PC-9 (cell line): ENCODE measurements at regions not wholly inside any gene's neighbourhood (a gene's known extent, or its start where the extent isn't known, plus 50 kb on each side); places are given as distances from the start of the nearest gene placed in this dataset.
"Not testable (repeated sequence)": the region's sequence is repeated elsewhere in the genome, so short reads cannot be mapped to it uniquely, and the experiment has no call there.

Experiments used
- EZH2 ChIP-seq: fragments of 200-600 bp; sonication (generic); IDR thresholded peaks from 2 replicates; pipeline ENCODE4 v1.8.0; 2017; ENCODE audit warnings: antibody characterized with exemption, low read depth
- TF ChIP-seq, protein P1 (sequence below): fragments of 200-600 bp; sonication (generic); conservative IDR thresholded peaks from 2 replicates; pipeline ENCODE4 v1.6.1; 2017; ENCODE audit warnings: mixed run types, antibody characterized with exemption, mild to moderate bottlenecking, moderate library complexity

DNA sequence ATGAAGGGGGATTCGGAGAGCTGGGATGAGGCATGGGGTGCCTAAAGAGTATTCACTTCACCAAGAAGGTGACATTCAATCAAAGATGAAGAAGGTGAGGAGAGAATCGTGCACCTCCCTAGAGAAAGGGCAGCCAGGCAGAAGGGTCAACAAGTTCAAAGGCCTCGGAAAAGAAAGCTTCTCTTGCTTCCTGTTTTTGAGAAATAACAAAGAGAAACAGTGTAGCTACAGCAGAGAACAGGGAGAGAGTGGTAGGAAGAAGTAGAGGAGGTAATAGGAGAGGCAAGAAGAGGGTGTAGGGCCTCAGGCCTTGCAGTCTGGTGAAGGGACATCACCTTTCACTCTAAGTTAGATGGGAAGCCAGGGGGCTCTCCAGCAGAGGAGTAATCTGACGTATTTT lies 97.0 kb upstream of the SEC22B start:
- not testable (repeated sequence) for TF ChIP-seq EZH2
- TF ChIP-seq, protein P1, sequence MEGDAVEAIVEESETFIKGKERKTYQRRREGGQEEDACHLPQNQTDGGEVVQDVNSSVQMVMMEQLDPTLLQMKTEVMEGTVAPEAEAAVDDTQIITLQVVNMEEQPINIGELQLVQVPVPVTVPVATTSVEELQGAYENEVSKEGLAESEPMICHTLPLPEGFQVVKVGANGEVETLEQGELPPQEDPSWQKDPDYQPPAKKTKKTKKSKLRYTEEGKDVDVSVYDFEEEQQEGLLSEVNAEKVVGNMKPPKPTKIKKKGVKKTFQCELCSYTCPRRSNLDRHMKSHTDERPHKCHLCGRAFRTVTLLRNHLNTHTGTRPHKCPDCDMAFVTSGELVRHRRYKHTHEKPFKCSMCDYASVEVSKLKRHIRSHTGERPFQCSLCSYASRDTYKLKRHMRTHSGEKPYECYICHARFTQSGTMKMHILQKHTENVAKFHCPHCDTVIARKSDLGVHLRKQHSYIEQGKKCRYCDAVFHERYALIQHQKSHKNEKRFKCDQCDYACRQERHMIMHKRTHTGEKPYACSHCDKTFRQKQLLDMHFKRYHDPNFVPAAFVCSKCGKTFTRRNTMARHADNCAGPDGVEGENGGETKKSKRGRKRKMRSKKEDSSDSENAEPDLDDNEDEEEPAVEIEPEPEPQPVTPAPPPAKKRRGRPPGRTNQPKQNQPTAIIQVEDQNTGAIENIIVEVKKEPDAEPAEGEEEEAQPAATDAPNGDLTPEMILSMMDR: not testable (repeated sequence)
